ENCODE measurements at regions not wholly inside any gene's neighbourhood (a gene's known extent, or its start where the extent isn't known, plus 50 kb on each side); places are given as distances from the start of the nearest gene placed in this dataset.

GRCh38 chr13:34700155-34700554, 241.9 kb upstream of the NBEA start:
- TF ChIP-seq CTCF (IDR thresholded peaks at IDR 0.05) (no peak), EZH2 (IDR thresholded peaks at IDR 0.05; ENCODE audit: borderline replicate concordance, insufficient read depth, low read depth, low read length, poor library complexity, severe bottlenecking) (no peak)
